ENCODE measurements at regions not wholly inside any gene's neighbourhood (a gene's known extent, or its start where the extent isn't known, plus 50 kb on each side); places are given as distances from the start of the nearest gene placed in this dataset.
A peak's percentile ranks its signal among the peaks of the same experiment; 100 is the strongest.

GRCh38 chr7:120052884-120053382 is 220.0 kb upstream of the KCND2 start (continued):
- TF ChIP-seq REST (IDR thresholded peaks at IDR 0.05; ENCODE audit: unreplicated experiment) (no peak), JUNB (IDR thresholded peaks at IDR 0.05; ENCODE audit: unreplicated experiment) (no peak)

GRCh38 chr7:120053390-120053961 is 219.5 kb upstream of the KCND2 start:
- Histone ChIP-seq H3K36me3 (ENCODE audit: insufficient read depth) (no peaks in the 10 kb centered on the region), H4K20me1 (replicated peaks; ENCODE audit: insufficient read depth) (no peaks in the 10 kb centered on the region), H3K27ac (ENCODE audit: low read depth) (no peak overlapping the region), H3K4me2 (no peak overlapping the region), H3F3A (replicated peaks; ENCODE audit: low read depth) (no peaks in the 10 kb centered on the region), H3K27me3 (ENCODE audit: insufficient read depth) (no peaks in the 10 kb centered on the region), H3K9me2 (ENCODE audit: insufficient read depth) (peaks cover 19% of the 10 kb centered on the region), H3K4me3 (no peak overlapping the region), H3K4me1 (ENCODE audit: insufficient read depth) (no peaks in the 10 kb centered on the region), H3K79me2 (replicated peaks; ENCODE audit: insufficient read depth) (no peaks in the 10 kb centered on the region), H2AFZ (no peak overlapping the region)
- ATAC-seq, result no peak
- Mint-ChIP-seq H3K4me3 (no peak overlapping the region), H3K27me3 (ENCODE audit: insufficient read depth, low read depth, poor library complexity) (peaks cover 2% of the 10 kb centered on the region), H3K36me3 (ENCODE audit: low read depth) (no peaks in the 10 kb centered on the region), H3K27ac (no peak overlapping the region), H3K4me1 (no peaks in the 10 kb centered on the region), H3K9me3 (no peaks in the 10 kb centered on the region)
- DNase-seq (ENCODE audit: low spot score), result no peak
- TF ChIP-seq JUNB (IDR thresholded peaks at IDR 0.05; ENCODE audit: unreplicated experiment), result no peak
- no peak for TF ChIP-seq ZNF114 (CRISPR knock-in tag; IDR thresholded peaks at IDR 0.05)

- Histone ChIP-seq H3K79me2 (replicated peaks; ENCODE audit: insufficient read depth) (no peaks in the 10 kb centered on the region), H3K27ac (ENCODE audit: low read depth) (no peak overlapping the region), H3K4me3 (no peak overlapping the region), H3K4me1 (ENCODE audit: insufficient read depth) (no peaks in the 10 kb centered on the region), H3F3A (replicated peaks; ENCODE audit: low read depth) (no peaks in the 10 kb centered on the region), H3K4me2 (no peak overlapping the region), H3K27me3 (ENCODE audit: insufficient read depth) (no peaks in the 10 kb centered on the region), H3K9me2 (ENCODE audit: insufficient read depth) (peaks cover 24% of the 10 kb centered on the region), H4K20me1 (replicated peaks; ENCODE audit: insufficient read depth) (no peaks in the 10 kb centered on the region), H2AFZ (peak overlapping the region; percentile 73; the same call in 1 of the 2 replicates), H3K36me3 (ENCODE audit: insufficient read depth) (no peaks in the 10 kb centered on the region)
- Mint-ChIP-seq H3K36me3 (ENCODE audit: low read depth) (no peaks in the 10 kb centered on the region), H3K27me3 (ENCODE audit: insufficient read depth, low read depth, poor library complexity) (peaks cover 2% of the 10 kb centered on the region), H3K27ac (no peak overlapping the region), H3K4me1 (no peaks in the 10 kb centered on the region), H3K4me3 (no peak overlapping the region), H3K9me3 (no peaks in the 10 kb centered on the region)
- TF ChIP-seq EZH2 (IDR thresholded peaks at IDR 0.05; ENCODE audit: low read depth, unreplicated experiment), result no peak
- TF ChIP-seq STAT1 (IDR thresholded peaks at IDR 0.05; ENCODE audit: unreplicated experiment), result no peak
- no peak for TF ChIP-seq ZNF114 (CRISPR knock-in tag; IDR thresholded peaks at IDR 0.05)
- TF ChIP-seq CTCF (conservative IDR thresholded peaks at IDR 0.05; ENCODE audit: low read depth in 2 of 2), result peak in 1 of 2 experiments; percentile 45; a peak in 2 of 4 replicates
- no peak for TF ChIP-seq EZH2phosphoT487 (IDR thresholded peaks at IDR 0.05; ENCODE audit: unreplicated experiment)
- no peak for TF ChIP-seq REST (IDR thresholded peaks at IDR 0.05; ENCODE audit: unreplicated experiment)
- ATAC-seq (no peak), DNase-seq (ENCODE audit: low spot score) (no peak)
Measured at GRCh38 chr7:120054376-120055100, 218.4 kb upstream of the KCND2 start.

Measured in GM23338 (cell line).